CD14-positive monocyte (primary cell): ENCODE measurements at regions not wholly inside any gene's neighbourhood (a gene's known extent, or its start where the extent isn't known, plus 50 kb on each side); places are given as distances from the start of the nearest gene placed in this dataset.

Experiments
- DNase-seq, 3 donors: peaks; one replicate each; pipeline ENCODE4 v3.0.0-alpha.2; 2011 to 2022
- H2AFZ ChIP-seq: 2 replicates; pipeline ENCODE4 v1.6.0; 2012; ENCODE audit warnings: mild to moderate bottlenecking, low read depth, low read length, inconsistent platforms; ENCODE audit not compliant: insufficient read depth, poor library complexity, severe bottlenecking
- H3K27ac ChIP-seq, 2 donors: 1 replicate in 1 of 2; 2 replicates in 1 of 2; pipeline ENCODE4 v1.5.1; 2012 to 2013; ENCODE audit warnings: low read length in 2 of 2, control low read depth in 1 of 2, inconsistent platforms in 1 of 2, low read depth in 1 of 2, mild to moderate bottlenecking in 1 of 2
- H3K27me3 ChIP-seq, 2 donors: one replicate each; pipeline versions ENCODE4 v1.6.0 to v1.6.1; 2011 to 2013; ENCODE audit warnings: low read length in 2 of 2; ENCODE audit not compliant: control insufficient read depth in 2 of 2, insufficient read depth in 2 of 2
- H3K36me3 ChIP-seq, 2 donors: replicated peaks in 1 of 2; 1 replicate in 1 of 2; 2 replicates in 1 of 2; pipeline versions ENCODE4 v1.5.1 to v1.6.1; 2012 to 2013; ENCODE audit warnings: low read length in 2 of 2, control low read depth in 1 of 2, inconsistent platforms in 1 of 2, mild to moderate bottlenecking in 1 of 2; ENCODE audit not compliant: insufficient read depth in 2 of 2, control insufficient read depth in 1 of 2
- H3K4me1 ChIP-seq, 2 donors: 1 replicate in 1 of 2; 2 replicates in 1 of 2; pipeline versions ENCODE4 v1.5.1 to v1.6.1; 2012 to 2013; ENCODE audit warnings: low read length in 2 of 2, control low read depth in 1 of 2, inconsistent platforms in 1 of 2, mild to moderate bottlenecking in 1 of 2, moderate library complexity in 1 of 2; ENCODE audit not compliant: insufficient read depth in 2 of 2, control insufficient read depth in 1 of 2
- H3K4me2 ChIP-seq: replicated peaks from 2 replicates; pipeline ENCODE3; 2012; ENCODE audit warnings: low read length, moderate library complexity, mild to moderate bottlenecking; ENCODE audit not compliant: poor library complexity, severe bottlenecking; ENCODE audit errors: extremely low read depth
- H3K4me3 ChIP-seq, 3 experiments: fragments of 200-600 bp in 1 of 3; sonication (generic) in 1 of 3; replicated peaks in 1 of 3; 1 replicate in 2 of 3; 2 replicates in 1 of 3; pipeline ENCODE4 v1.5.1; 2011 to 2013; ENCODE audit warnings: low read length in 3 of 3, mild to moderate bottlenecking in 3 of 3, control low read depth in 2 of 3, low read depth in 2 of 3, inconsistent platforms in 1 of 3, moderate library complexity in 1 of 3
- H3K79me2 ChIP-seq: 2 replicates; pipeline ENCODE4 v1.6.0; 2012; ENCODE audit warnings: mild to moderate bottlenecking, control low read depth, inconsistent platforms, low read length, moderate library complexity; ENCODE audit not compliant: insufficient read depth
- H3K9ac ChIP-seq: 2 replicates; pipeline ENCODE4 v1.6.0; 2017; ENCODE audit warnings: low read length, mild to moderate bottlenecking; ENCODE audit not compliant: insufficient read depth, poor library complexity, severe bottlenecking
- H3K9me3 ChIP-seq, 2 donors: replicated peaks in 1 of 2; 1 replicate in 1 of 2; 2 replicates in 1 of 2; pipeline versions ENCODE4 v1.5.1 to v1.6.1; 2012 to 2013; ENCODE audit warnings: low read length in 2 of 2, control low read depth in 1 of 2; ENCODE audit not compliant: control insufficient read depth in 1 of 2, insufficient read depth in 1 of 2
- H4K20me1 ChIP-seq: 2 replicates; pipeline ENCODE4 v1.6.0; 2012; ENCODE audit warnings: mild to moderate bottlenecking, low read length, control low read depth, moderate library complexity; ENCODE audit not compliant: insufficient read depth
- H3K27ac Mint-ChIP-seq, 7 donors: one replicate each; pipeline ENCODE4 v1.8.0; 2020; ENCODE audit warnings: mild to moderate bottlenecking in 7 of 7, mixed read lengths in 7 of 7, moderate library complexity in 6 of 7, inconsistent platforms in 2 of 7
- H3K27me3 Mint-ChIP-seq, 3 donors: one replicate each; pipeline ENCODE4 v1.8.0; 2021 to 2022; ENCODE audit warnings: low read depth in 3 of 3, mild to moderate bottlenecking in 3 of 3, mixed read lengths in 3 of 3, moderate library complexity in 3 of 3, inconsistent platforms in 1 of 3
- H3K36me3 Mint-ChIP-seq, 2 donors: one replicate each; pipeline ENCODE4 v1.8.0; 2020; ENCODE audit warnings: mixed read lengths in 2 of 2, inconsistent platforms in 1 of 2, mild to moderate bottlenecking in 1 of 2
- H3K4me1 Mint-ChIP-seq: one replicate; pipeline ENCODE4 v1.8.0; 2020; ENCODE audit warnings: mild to moderate bottlenecking, mixed read lengths
- H3K4me3 Mint-ChIP-seq, 2 donors: one replicate each; pipeline ENCODE4 v1.8.0; 2020; ENCODE audit warnings: mild to moderate bottlenecking in 2 of 2, mixed read lengths in 2 of 2, moderate library complexity in 1 of 2
- H3K9me3 Mint-ChIP-seq, 7 donors: one replicate each; pipeline ENCODE4 v1.8.0; 2020 to 2022; ENCODE audit warnings: mixed read lengths in 7 of 7, mild to moderate bottlenecking in 6 of 7, moderate library complexity in 6 of 7, inconsistent platforms in 2 of 7
- CTCF ChIP-seq: fragments of 200-600 bp; IDR thresholded peaks from one replicate; pipeline ENCODE4 v1.8.0; 2022; ENCODE audit warnings: antibody characterized with exemption, mild to moderate bottlenecking
- WGBS: methylation state at CpG from one replicate; pipeline ENCODE4 v1.1.5; 2013; ENCODE audit warnings: missing lambda C conversion rate; ENCODE audit not compliant: insufficient coverage; 5-methylcytosine and 5-hydroxymethylcytosine counted together
- intact Hi-C, 2 donors: fragments of 100-400 bp; cut with micrococcal nuclease; formaldehyde crosslinking; loops; one replicate each; pipeline versions ENCODE4 v1.15.0 to v1.15.1; 2023

GRCh38 chr12:14190694-14191093 is 174.8 kb upstream of the ATF7IP start:
- H3K4me2 ChIP-seq: no peak overlapping the region
- no peak overlapping the region for H3K9ac ChIP-seq
- H3K4me1 Mint-ChIP-seq: peaks cover 14% of the 10 kb centered on the region
- no peaks in the 10 kb centered on the region for H3K27me3 ChIP-seq
- H3K4me1 ChIP-seq: no peaks in the 10 kb centered on the region
- no peaks in the 10 kb centered on the region for H3K79me2 ChIP-seq
- intact Hi-C loops: no loop called here
- no peaks in the 10 kb centered on the region for H3K36me3 ChIP-seq
- no peaks in the 10 kb centered on the region for H3K9me3 ChIP-seq
- H3K4me3 ChIP-seq: no peak overlapping the region
- peaks cover 0 to 4% (median 0%) of the 10 kb centered on the region in 3 donors for H3K27me3 Mint-ChIP-seq
- no peak overlapping the region for H2AFZ ChIP-seq
- no CpG with 5 or more reads among the region's 1 CpG for WGBS
- H4K20me1 ChIP-seq: no peaks in the 10 kb centered on the region
- H3K27ac ChIP-seq: no peak overlapping the region
- H3K36me3 Mint-ChIP-seq: no peaks in the 10 kb centered on the region
- H3K4me3 Mint-ChIP-seq: no peak overlapping the region
- DNase-seq: no peak
- no peak for TF ChIP-seq CTCF
- no peaks in the 10 kb centered on the region for H3K9me3 Mint-ChIP-seq
- no peak overlapping the region for H3K27ac Mint-ChIP-seq

- Histone ChIP-seq H3K4me1 (no peaks in the 10 kb centered on the region), H3K9ac (no peak overlapping the region), H4K20me1 (no peaks in the 10 kb centered on the region), H3K27me3 (no peaks in the 10 kb centered on the region), H2AFZ (no peak overlapping the region), H3K9me3 (no peaks in the 10 kb centered on the region), H3K4me3 (no peak overlapping the region), H3K79me2 (no peaks in the 10 kb centered on the region), H3K27ac (no peak overlapping the region), H3K4me2 (no peak overlapping the region), H3K36me3 (no peaks in the 10 kb centered on the region)
- intact Hi-C loops: no loop called here
- no peak for DNase-seq
- no peaks in the 10 kb centered on the region for H3K9me3 Mint-ChIP-seq
- WGBS: 80% methylated on average over 1 of the region's 4 CpGs
- TF ChIP-seq CTCF: no peak
- H3K27ac Mint-ChIP-seq: no peak overlapping the region
- H3K36me3 Mint-ChIP-seq: no peaks in the 10 kb centered on the region
- H3K4me1 Mint-ChIP-seq: peaks cover 12% of the 10 kb centered on the region
- H3K4me3 Mint-ChIP-seq: no peak overlapping the region
- H3K27me3 Mint-ChIP-seq: peaks cover 0 to 4% (median 0%) of the 10 kb centered on the region in 3 donors
These were observed 173.9 kb upstream of the ATF7IP start for GRCh38 chr12:14191612-14192011.
